ENCODE measurements at regions not wholly inside any gene's neighbourhood (a gene's known extent, or its start where the extent isn't known, plus 50 kb on each side); places are given as distances from the start of the nearest gene placed in this dataset.

- TF ChIP-seq GATA2 (IDR thresholded peaks at IDR 0.05; ENCODE audit: low read depth, low read length) (no peak), GATA3 (IDR thresholded peaks at IDR 0.05; ENCODE audit: low read depth, low read length) (no peak)
These were observed 2360.1 kb downstream of the PCDH7 start for GRCh38 chr4:33080275-33080674.

Data from SH-SY5Y (cell line).